ENCODE measurements at regions not wholly inside any gene's neighbourhood (a gene's known extent, or its start where the extent isn't known, plus 50 kb on each side); places are given as distances from the start of the nearest gene placed in this dataset.

GRCh38 chr10:6364283-6364682 is 161.6 kb downstream of the PFKFB3 start:
- no peak for TF ChIP-seq CTCF (conservative IDR thresholded peaks at IDR 0.05; ENCODE audit: low read depth, low read length)
- TF ChIP-seq EZH2 (IDR thresholded peaks at IDR 0.05; ENCODE audit: borderline replicate concordance, low read depth, low read length, poor library complexity, severe bottlenecking) = no peak
